HG03378 (cell line): ENCODE measurements at regions not wholly inside any gene's neighbourhood (a gene's known extent, or its start where the extent isn't known, plus 50 kb on each side); places are given as distances from the start of the nearest gene placed in this dataset.

Experiments
- ATAC-seq: cut with Tn5 transposase; IDR thresholded peaks from one replicate; pipeline ENCODE4 v1.9.1; 2021; ENCODE audit warnings: mild to moderate bottlenecking, moderate library complexity; ENCODE audit not compliant: unreplicated experiment

- ATAC-seq: no peak
Measured at GRCh38 chr9:89826186-89826585, 221.4 kb downstream of the GADD45G start.

GRCh38 chr9:89829346-89829745 is 224.5 kb downstream of the GADD45G start:
- no peak for ATAC-seq

GRCh38 chr9:89835666-89836065 is 230.9 kb downstream of the GADD45G start:
- no peak for ATAC-seq

- ATAC-seq: no peak
Measured at GRCh38 chr9:89837162-89837933, 232.5 kb downstream of the GADD45G start.

DNA sequence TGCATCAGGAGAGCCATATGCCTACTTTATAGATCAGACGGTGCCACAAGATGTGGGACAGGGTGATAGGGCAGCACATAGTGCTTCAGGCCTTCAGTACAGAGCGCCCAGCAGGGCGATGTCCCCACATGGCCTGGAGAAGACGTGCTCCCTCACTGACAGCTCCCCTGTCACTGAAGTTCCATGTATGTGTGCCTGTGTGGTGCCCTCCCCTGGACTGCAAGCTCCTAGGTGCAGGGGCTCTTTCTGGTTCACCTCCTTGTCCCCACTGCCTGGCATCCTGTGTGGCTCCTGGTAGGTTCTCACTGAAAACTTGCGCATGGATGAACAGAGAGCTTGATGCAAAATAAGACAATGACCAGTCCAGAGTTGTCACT is 233.1 kb downstream of the GADD45G start:
- no peak for ATAC-seq

DNA sequence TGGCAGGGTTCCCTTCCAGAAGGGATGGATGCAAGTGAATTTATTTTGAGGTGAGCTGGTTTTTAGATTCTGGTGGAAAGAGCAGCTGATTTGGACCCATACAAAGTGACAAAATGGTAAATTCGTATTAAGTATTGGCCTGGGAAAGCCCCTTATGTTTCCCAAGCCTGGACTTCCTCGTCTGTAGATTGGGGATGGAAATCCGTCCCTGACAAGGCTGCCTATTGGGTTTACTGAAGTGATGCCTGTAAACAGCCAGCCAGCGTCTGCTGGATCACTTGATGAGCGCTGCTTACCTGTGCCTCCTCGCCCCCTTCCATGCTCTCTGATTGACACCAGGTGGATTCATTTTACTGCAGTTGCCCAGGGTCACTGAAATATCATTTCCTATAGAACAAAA is 233.8 kb downstream of the GADD45G start:
- no peak for ATAC-seq

GRCh38 chr9:89839449-89839848 is 234.6 kb downstream of the GADD45G start:
- no peak for ATAC-seq

GRCh38 chr9:89839952-89840351 is 235.1 kb downstream of the GADD45G start:
- ATAC-seq: no peak

- no peak for ATAC-seq
Measured at GRCh38 chr9:89841456-89841855, 236.6 kb downstream of the GADD45G start.

- ATAC-seq: no peak
Measured at GRCh38 chr9:89842267-89842768, 237.5 kb downstream of the GADD45G start.

DNA sequence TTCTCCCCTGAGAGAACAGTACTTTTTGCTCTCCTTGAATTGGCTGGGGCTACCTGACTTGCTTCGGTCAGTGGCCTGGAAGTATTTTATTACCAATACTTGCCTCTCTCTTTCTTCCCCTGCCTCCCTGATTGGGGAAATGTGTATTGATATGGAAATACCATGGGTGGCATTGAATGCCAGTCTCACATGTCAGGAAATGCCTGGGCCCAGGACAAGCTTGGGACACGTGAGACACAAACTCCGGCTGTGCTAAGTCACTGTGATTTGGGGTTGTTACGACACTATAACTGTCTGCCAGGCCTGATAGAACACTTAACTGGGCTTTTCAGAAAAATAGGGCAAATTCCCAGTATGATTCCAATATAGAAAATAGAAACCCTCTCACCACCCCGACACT is 238.3 kb downstream of the GADD45G start:
- ATAC-seq: no peak

DNA sequence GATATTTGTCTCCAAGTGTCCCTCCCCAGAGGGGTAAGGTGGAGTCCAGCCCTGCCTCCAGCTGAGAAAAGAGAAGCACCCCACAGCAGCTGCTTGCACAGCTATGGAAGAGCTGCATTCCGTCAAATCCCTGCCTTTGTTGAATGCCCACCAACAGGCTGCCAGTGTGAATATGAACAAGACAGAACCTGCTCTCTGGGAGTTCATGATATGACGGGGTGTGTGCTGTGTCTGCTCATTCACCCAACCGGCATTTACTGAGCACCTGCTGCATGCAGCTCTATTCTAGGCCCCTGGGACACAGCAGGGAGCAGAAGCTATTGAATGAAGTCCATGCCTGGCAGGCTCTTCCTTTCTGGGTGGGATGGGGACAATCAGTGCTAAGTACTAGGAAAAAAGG is 238.8 kb downstream of the GADD45G start:
- no peak for ATAC-seq

- no peak for ATAC-seq
Measured at GRCh38 chr9:89844075-89844474, 239.3 kb downstream of the GADD45G start.

DNA sequence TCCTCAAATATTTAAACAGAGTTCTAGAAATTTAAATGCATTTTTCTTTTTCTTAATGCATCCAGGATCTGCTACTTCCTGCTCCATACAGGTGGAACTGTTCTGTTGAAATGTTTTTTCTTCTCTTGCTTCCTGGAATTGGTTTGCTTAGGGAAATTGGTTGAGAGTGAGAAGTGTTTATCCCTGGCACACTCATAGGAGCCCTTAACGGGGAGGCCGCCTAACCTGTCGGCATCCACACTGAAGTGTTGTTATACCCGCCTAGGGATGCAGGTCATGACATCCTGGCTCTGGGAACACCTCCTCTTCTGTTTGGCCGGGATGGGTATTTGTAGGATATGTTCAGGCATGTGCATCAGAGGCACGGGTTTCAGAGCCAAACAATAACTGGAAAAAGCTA is 239.7 kb downstream of the GADD45G start:
- no peak for ATAC-seq

DNA sequence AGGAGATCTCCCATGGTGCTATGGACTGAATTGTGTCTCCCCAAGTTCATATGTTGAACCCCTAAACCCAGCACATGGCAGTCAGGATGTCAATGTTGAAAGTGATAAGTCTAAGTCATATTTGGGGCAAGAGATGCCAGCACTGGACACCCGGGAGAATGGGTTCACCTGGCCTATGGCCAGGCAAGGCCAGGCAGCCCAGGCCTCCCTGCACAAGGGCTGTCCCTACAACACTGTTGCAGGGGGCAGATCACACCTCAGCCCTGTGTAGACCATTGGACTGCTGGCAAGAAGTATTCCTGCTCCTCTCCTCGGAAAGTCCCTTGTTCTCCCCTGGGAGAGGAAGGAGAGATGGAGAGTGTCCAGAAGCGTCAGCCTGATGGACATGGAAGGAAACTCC is 240.5 kb downstream of the GADD45G start:
- no peak for ATAC-seq

GRCh38 chr9:89845862-89846261 is 241.1 kb downstream of the GADD45G start:
- no peak for ATAC-seq

- ATAC-seq: no peak
Measured at GRCh38 chr9:89848060-89849040, 243.5 kb downstream of the GADD45G start.

DNA sequence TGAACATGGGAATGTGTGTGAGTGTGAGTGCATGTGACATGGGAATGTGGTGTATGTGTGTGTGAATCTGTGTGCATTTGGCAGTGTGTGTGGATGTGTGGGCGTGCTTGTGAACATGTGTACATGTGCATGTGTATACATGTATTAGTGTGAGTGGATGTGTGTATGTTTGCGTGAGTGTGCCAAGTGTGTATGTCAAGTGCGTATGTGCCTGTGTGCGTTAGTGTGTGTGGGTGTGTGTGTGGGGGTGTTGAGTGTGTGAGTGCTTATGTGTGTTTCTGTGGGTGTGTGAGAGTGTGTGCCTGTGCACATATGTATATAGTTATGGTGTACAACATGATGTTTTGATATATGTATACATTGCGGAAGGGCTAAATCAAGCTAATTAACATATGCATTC is 244.3 kb downstream of the GADD45G start:
- ATAC-seq: no peak

DNA sequence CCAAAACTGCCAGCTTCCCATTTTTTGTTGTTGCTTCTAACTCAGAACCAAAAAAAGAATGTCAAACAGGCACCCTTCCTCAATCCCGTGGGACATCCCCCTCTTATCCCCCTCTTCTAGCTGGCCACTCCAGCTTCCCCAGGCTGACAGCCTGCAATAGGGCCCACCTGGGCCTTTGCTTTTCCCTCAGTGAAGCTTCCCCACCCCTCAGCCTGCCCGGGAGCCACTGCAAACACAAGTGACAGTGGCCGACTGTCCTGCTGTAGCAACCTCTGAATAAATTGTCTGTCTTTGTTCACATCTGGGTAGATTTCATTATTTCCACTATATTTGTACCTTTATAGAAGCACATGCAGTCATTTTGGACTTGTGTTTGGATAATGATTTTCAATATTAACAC is 245.3 kb downstream of the GADD45G start:
- no peak for ATAC-seq

GRCh38 chr9:89850631-89851325 is 246.0 kb downstream of the GADD45G start:
- no peak for ATAC-seq

GRCh38 chr9:89853161-89853560 is 248.3 kb downstream of the GADD45G start:
- no peak for ATAC-seq
